ENCODE measurements at regions not wholly inside any gene's neighbourhood (a gene's known extent, or its start where the extent isn't known, plus 50 kb on each side); places are given as distances from the start of the nearest gene placed in this dataset.
"Not testable (repeated sequence)": the region's sequence is repeated elsewhere in the genome, so short reads cannot be mapped to it uniquely, and the experiment has no call there.

- not testable (repeated sequence) for DNase-seq
Measured at GRCh38 chr11:109682788-109683187, 260.8 kb downstream of the C11orf87 start.

DNA sequence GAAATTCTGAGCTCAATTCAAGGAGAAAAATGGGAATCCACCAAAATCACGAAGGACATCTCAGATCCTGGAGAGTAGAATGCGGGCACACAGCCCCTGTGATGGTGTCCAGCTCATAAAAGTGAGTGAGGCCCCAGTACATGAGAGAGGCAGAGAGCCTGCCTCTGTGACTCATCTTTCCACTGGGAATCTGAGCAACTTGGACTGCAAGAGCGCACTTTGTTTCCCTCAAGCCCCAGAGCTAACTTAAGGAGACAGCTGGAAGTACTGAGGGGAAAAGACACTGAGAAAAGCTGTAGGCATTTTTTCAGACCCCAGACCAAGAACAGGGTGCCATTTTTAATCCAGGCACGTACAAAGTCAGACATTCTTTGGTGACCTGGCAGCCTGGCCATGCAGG, 273.7 kb downstream of the C11orf87 start:
- no peak for DNase-seq

DNA sequence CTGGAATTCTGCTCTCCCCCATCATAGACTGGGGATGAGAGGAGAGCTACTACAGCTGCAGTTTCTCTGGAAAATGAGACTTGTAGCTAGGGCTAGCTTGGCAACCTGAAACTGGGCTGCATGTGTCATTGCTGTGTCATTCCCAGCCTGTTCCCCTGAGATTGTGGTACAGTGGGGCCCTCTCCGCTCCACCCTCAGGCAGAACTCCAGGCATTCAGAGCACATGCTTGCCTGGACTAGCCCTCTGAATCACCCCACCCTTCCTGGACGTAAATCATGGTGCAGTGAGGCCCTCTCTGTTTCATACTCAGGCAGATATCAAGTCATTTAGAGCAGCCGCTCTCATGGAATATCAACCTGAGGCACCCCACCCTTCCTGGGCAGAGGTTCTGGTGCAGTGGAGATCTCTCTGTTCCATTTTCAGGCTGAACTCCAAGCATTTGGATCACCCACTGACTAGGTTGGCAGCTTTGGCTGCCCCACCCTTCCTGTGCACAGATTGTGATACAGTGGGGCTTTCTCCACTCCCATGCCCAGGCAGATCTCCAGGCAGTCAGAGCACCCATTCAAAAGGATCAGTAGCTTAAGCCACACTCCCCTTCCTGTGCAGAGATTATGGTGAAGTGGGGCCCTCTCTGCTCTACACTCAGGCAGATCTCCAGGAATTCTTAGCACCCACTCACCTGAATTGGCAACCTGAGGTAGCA, 274.4 kb downstream of the C11orf87 start:
- no peak for DNase-seq

DNA sequence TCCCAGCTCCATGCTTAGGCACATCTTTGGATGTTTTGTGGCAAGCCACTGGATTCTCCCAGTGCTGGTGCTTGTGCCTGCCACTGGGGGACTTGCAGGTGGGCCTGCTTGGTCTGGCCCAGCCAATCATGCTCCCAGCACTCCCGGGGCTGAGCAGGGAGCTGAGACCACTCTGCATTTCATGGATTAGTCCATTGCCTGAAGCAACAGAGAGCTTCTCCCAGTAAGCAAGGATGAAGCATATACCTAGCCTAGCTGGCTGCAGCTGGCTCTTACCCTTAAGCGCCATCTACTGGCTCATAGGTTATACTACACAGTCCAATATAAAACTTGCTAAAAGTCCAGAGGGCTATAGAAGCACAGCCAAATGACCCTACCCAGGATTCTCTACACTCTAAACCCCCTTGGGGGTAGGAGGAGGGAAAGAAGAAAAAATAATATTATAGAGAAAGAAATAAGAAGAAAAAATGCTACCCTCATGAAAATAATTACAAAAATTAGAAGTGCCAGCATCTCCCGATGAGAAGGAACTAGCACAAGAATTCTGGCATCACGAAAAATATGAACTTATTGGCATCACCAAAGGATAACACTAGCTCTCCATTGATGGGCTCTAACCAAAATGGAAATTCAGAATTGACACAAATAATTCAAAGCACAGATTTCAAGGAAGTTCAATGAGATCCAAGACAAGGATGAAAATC, 275.3 kb downstream of the C11orf87 start:
- no peak for DNase-seq

GRCh38 chr11:109698237-109698636, 276.2 kb downstream of the C11orf87 start:
- DNase-seq = no peak

GRCh38 chr11:109704432-109704831, 282.4 kb downstream of the C11orf87 start:
- DNase-seq = peak; percentile 89

DNA sequence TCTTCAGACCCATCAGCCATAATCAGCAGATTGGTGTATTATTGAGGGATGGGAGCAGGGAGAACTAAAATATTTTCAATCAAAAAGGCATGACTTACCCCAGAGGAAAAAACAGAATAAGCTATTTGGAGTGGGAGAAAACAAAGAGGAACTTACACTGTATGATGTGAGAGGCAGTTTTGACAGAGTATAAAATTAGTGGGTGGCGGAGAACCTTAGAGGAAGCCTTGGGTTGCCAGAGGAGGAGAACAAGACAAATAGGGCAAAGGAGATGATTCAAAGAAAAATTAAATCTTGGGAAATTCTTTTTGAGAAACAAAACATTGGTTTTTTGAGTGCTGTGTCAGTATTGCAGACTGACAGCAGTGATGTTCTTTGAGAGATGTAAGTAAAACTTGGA, 285.0 kb downstream of the C11orf87 start:
- no peak for DNase-seq

DNA sequence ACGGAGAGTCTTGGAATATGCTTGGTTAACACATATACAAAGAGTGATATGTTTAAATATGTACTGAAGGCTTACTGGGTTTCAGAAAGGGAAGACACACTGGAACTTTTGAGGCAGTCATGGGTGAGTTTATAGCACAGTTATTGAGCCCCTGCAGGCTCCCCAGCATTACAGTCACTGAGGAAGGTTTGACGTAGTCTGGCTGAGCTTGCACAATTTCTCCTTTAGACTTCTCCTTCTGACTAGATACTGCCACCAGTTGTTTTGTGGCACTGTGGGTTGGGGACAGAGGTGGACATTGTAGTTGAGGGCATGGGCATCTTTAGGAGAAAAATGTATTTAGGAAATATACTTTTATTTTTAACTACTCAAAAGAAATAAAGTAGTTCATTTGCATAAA, 285.4 kb downstream of the C11orf87 start:
- no peak for DNase-seq

GRCh38 chr11:109708184-109708583, 286.2 kb downstream of the C11orf87 start:
- DNase-seq = no peak

DNA sequence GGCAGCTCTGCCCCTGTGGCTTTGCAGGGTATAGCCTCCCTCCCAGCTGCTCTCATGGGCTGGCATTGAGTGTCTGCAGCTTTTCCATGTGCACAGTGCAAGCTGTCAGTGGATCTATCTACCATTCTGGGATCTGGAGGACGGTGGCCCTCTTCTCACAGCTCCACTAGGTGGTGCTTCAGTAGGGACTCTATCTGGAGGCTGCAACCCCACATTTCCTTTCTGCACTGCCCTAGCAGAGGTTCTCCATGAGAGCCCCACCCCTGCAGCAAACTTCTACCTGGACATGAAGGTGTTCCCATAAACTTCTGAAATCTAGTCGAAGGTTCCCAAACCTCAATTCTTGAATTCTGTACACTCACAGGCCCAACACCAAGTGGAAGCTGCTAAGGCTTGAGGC, 292.5 kb downstream of the C11orf87 start:
- DNase-seq = not testable (repeated sequence)

DNA sequence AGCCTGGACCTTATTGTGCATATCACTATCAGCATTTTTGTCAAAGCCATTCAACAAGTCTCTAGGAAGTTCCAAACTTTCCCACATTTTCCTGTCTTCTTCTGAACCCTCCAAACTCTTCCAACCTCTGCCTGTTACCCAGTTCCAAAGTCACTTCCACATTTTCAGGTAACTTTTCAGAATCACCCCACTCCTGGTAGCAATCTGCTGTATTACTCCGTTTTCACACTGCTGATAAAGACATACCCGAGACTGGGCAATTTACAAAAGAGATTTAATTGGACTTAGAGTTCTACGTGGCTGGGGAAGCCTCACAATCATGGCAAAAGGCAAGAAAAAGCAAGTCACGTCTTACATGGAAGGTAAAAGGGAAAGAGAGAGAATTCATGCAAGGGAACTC, 293.4 kb downstream of the C11orf87 start:
- not testable (repeated sequence) for DNase-seq

- DNase-seq = no peak
Measured at GRCh38 chr11:109726061-109726460, 304.1 kb downstream of the C11orf87 start.

DNA sequence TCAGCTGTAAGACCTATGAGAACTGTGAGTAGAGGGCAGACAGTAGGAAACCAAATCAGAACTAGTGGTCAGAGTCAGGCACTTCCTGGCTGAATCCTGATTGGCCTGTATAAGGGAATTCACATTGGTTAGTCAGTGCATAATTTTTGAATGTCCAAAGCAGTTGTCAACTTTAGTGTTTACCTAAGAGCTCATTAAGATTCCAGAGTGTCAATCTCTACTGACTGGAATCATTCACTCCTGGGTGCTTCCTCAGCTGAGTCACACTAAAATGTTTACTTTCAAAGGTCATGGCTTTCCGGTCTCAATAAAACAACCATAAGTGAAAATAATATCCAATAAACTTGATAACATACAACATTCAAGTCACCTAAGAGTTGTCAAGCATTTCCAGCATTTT, 306.1 kb downstream of the C11orf87 start:
- no peak for DNase-seq

GRCh38 chr11:109729761-109730160, 307.8 kb downstream of the C11orf87 start:
- DNase-seq = no peak

GRCh38 chr11:109730669-109731068, 308.7 kb downstream of the C11orf87 start:
- no peak for DNase-seq

DNA sequence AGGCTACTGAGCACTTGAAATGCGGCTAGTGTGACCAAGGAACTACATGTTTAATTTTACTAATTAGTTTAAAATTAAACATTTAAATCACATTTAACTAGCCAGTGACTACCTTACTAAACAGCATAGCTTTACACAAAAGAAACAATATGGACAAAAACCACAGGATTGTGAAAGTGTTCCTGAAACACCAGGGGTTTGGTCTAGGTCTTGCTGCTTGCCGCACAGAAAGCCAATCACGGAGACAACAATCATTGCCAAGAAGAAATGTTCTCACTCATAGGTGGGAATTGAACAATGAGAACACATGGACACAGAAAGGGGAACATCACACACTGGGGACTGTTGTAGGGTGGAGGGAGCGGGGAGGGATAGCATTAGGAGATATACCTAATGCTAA, 309.5 kb downstream of the C11orf87 start:
- DNase-seq = no peak

- DNase-seq = no peak
Measured at GRCh38 chr11:109733245-109733644, 311.3 kb downstream of the C11orf87 start.

- no peak for DNase-seq
Measured at GRCh38 chr11:109734566-109734965, 312.6 kb downstream of the C11orf87 start.

DNA sequence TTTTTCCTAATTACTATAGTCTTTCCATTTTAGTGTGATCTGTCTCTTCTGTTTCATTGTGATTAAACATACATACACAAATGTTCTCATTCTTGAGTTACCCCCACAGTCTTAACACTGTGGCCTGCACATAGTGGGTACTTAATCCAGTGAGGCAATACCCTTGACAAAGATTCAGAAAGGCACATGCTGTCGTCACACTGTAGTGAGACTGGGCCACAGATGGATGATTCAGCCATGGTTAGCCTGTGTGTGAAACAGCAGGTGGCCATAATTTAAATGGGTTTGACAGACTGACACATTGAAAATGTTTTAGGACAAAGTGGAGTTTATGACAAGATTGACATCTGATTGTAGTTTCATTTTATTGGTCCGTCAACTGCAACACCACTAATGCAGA, 313.1 kb downstream of the C11orf87 start:
- DNase-seq = no peak

DNA sequence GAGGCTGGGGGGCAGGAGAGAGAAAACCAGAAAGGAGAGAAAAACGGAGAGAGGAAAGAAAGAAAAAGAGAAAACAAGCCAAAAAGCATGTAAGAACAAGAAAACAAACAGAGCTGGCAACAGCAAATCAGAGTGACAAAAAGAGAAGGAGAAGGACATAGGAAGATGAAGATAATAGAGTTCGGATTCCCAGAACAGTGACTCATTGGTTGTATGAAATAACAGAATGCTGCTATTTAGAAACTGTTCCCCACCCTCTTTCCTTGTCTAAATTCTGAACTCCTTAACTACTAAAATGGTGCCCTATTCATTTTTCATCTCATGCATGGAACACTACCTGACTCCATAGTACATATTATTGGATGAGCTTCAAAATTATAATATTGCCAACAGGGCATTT, 317.4 kb downstream of the C11orf87 start:
- no peak for DNase-seq

DNA sequence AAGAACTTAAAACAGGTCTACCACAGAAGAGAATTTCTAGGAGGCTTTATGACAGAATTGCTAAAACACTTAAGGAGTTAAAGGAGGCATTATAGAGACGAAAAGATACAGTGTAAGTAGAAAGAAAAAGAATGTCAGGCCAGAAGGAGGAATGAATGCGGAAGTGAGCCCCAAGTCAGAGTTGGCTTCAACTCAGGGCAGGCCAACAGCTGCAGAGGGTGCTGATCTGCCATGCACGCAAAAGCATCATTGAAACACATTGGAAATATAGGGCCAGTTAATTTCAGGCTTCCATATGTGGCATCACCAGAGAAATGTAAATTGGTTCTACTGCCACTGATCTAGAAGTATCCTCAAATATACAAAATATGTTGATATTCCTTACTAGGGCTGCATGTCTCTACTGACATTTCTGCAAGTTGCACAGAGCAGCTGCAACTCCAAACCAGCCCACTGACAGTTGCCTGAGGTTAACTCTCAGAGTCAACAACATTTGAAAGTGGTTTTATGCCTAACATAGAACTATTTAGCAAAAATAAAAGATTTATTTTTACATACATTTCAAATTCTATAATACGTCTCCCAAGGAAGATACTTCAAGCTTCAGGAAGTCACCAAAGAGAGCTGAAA, 324.1 kb downstream of the C11orf87 start:
- no peak for DNase-seq

DNA sequence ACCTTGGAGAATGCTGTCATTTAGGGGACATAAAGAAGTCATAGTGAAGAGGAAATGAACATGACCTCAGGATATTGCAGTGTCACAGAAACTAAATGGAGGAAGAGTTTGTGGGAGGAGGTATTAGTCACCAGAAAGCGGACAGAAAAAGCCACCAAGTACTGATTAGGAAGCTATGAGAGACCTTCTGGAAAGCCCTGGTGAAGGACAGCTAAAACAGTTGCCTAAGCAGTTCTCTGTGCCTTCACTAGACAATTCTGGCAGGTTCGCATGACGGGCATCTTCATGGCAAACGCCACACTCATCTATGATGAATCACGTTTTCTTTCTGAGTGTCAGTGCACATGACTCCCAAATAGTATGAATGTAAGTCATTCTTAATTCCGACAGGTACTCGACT, 325.8 kb downstream of the C11orf87 start:
- DNase-seq = no peak

GRCh38 chr11:109749476-109749875, 327.5 kb downstream of the C11orf87 start:
- DNase-seq = no peak

GRCh38 chr11:109750964-109751363, 329.0 kb downstream of the C11orf87 start:
- DNase-seq = no peak
